Uterus (tissue), 3 donors: ENCODE measurements at regions not wholly inside any gene's neighbourhood (a gene's known extent, or its start where the extent isn't known, plus 50 kb on each side); places are given as distances from the start of the nearest gene placed in this dataset.

Experiments used
- DNase-seq, 2 donors: peaks; one replicate each; pipeline ENCODE4 v3.0.0-alpha.2; 2019 to 2020
- H3K27ac ChIP-seq, 2 donors: fragments of 200-600 bp; sonication (generic); 1 replicate in 1 of 2; 2 replicates in 1 of 2; pipeline ENCODE4 v1.5.1; 2016 to 2018
- H3K27me3 ChIP-seq, 2 donors: fragments of 200-600 bp; sonication (generic); one replicate each; pipeline ENCODE4 v1.5.1; 2018 to 2019; ENCODE audit warnings: control low read depth in 1 of 2
- H3K36me3 ChIP-seq, 2 donors: fragments of 200-600 bp; sonication (generic); one replicate each; pipeline ENCODE4 v1.5.1; 2019; ENCODE audit warnings: control low read depth in 1 of 2
- H3K4me1 ChIP-seq, 2 donors: fragments of 200-600 bp; sonication (generic); one replicate each; pipeline ENCODE4 v1.5.1; 2018 to 2019; ENCODE audit warnings: control low read depth in 1 of 2
- H3K4me3 ChIP-seq, 2 donors: fragments of 200-600 bp; sonication (generic); 1 replicate in 1 of 2; 2 replicates in 1 of 2; pipeline ENCODE4 v1.5.1; 2018 to 2019; ENCODE audit warnings: mild to moderate bottlenecking in 1 of 2
- H3K9me3 ChIP-seq, 2 donors: fragments of 200-600 bp; sonication (generic); one replicate each; pipeline ENCODE4 v1.5.1; 2019; ENCODE audit warnings: control low read depth in 1 of 2
- POLR2A ChIP-seq, 2 donors: fragments of 450-650 bp; IDR thresholded peaks; one replicate each; pipeline ENCODE4 v1.6.1; 2016; ENCODE audit warnings: antibody characterized with exemption in 2 of 2, mild to moderate bottlenecking in 1 of 2, moderate library complexity in 1 of 2
- intact Hi-C: fragments of 100-400 bp; cut with DNase I; formaldehyde crosslinking; loops from one replicate; pipeline ENCODE4 v1.15.1; 2023; ENCODE audit warnings: low total_unique reads
- TF ChIP-seq, protein P1 (sequence below), 4 experiments: fragments of 200-600 bp in 2 of 4; fragments of 450-650 bp in 2 of 4; sonication (generic) in 2 of 4; IDR thresholded peaks; one replicate each; pipeline ENCODE4 v1.5.1; 2016 to 2019; ENCODE audit warnings: antibody characterized with exemption in 4 of 4, mild to moderate bottlenecking in 2 of 4, moderate library complexity in 1 of 4
- donor health status: DM: yes; HTN: yes; CAD: no.

DNA sequence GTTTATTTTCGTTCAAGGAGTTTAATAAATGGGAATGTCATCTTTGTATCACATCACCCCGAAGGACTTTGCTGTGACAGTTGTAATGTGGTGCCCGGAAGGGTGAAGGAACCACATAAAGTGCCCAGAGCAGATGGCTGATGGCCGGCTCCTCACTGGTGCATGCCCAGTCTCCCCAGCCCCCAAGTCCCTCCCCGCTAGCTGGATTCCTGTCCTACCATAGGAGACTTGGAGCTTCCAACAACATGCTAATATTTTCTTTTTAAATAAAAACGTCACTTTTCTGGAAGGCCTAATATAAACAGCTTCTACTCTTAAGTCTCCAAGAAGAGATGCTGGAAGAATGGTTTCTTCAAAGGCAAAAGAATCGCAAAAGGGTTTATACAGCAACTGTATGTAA is 273.9 kb upstream of the LRTM1 start:
- no peak overlapping the region for H3K27ac ChIP-seq
- no peaks in the 10 kb centered on the region for H3K36me3 ChIP-seq
- no peaks in the 10 kb centered on the region for H3K27me3 ChIP-seq
- intact Hi-C loops: no loop called here
- no peak for TF ChIP-seq POLR2A (IDR thresholded peaks at IDR 0.05)
- TF ChIP-seq, protein P1, sequence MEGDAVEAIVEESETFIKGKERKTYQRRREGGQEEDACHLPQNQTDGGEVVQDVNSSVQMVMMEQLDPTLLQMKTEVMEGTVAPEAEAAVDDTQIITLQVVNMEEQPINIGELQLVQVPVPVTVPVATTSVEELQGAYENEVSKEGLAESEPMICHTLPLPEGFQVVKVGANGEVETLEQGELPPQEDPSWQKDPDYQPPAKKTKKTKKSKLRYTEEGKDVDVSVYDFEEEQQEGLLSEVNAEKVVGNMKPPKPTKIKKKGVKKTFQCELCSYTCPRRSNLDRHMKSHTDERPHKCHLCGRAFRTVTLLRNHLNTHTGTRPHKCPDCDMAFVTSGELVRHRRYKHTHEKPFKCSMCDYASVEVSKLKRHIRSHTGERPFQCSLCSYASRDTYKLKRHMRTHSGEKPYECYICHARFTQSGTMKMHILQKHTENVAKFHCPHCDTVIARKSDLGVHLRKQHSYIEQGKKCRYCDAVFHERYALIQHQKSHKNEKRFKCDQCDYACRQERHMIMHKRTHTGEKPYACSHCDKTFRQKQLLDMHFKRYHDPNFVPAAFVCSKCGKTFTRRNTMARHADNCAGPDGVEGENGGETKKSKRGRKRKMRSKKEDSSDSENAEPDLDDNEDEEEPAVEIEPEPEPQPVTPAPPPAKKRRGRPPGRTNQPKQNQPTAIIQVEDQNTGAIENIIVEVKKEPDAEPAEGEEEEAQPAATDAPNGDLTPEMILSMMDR (IDR thresholded peaks at IDR 0.05): no peak
- DNase-seq: no peak
- H3K4me1 ChIP-seq: no peaks in the 10 kb centered on the region
- H3K9me3 ChIP-seq: no peaks in the 10 kb centered on the region
- no peak overlapping the region for H3K4me3 ChIP-seq

DNA sequence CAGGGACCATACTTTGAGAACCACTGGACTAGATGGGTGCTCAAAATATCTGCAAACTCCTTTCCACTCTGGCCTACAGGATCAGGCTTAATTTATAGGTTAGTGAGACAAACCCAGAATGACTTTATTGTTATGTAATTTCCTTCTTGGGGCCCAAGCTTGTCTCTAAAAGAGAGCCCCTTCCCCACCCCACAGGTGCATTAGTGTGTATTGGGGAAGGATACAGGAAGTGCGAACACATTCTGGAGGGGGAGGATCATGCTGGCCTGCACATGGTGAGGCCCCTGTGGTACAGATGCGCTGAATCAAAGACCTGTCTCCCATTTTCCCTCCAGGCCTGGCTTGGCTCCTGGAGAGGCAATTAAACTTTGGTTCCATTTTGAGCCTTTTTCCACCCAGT is 273.0 kb upstream of the LRTM1 start:
- no peaks in the 10 kb centered on the region for H3K9me3 ChIP-seq
- H3K4me1 ChIP-seq: no peaks in the 10 kb centered on the region
- H3K27ac ChIP-seq: no peak overlapping the region
- no peaks in the 10 kb centered on the region for H3K27me3 ChIP-seq
- TF ChIP-seq POLR2A (IDR thresholded peaks at IDR 0.05): no peak
- TF ChIP-seq, protein P1 (IDR thresholded peaks at IDR 0.05): no peak
- H3K36me3 ChIP-seq: no peaks in the 10 kb centered on the region
- intact Hi-C loops: no loop called here
- DNase-seq: no peak
- H3K4me3 ChIP-seq: no peak overlapping the region

DNA sequence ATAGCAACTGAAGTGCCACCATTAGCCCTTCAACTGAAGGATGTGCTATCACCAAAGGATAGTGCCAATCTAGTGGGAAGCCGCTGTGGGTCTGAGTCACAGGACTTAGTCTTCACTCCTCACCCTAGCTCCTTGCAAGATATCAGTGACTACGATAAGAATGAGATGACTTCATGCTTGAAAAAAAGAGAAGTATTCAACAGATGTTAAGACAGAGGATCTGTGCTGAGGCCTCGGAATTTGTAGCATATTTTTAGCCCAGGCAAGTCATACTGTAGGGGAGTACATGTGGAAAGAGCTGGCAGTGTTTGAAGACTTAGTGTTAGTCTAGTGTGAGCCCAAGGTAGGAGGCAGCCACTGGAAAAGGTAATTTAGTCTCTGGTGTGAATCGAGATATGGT is 270.7 kb upstream of the LRTM1 start:
- DNase-seq: peak in 1 of 2 donors; percentile 27
- intact Hi-C loops: no loop called here
- no peaks in the 10 kb centered on the region for H3K27me3 ChIP-seq
- no peak overlapping the region for H3K4me3 ChIP-seq
- H3K9me3 ChIP-seq: no peaks in the 10 kb centered on the region
- no peak overlapping the region for H3K27ac ChIP-seq
- no peaks in the 10 kb centered on the region for H3K36me3 ChIP-seq
- H3K4me1 ChIP-seq: no peaks in the 10 kb centered on the region
- TF ChIP-seq, protein P1 (IDR thresholded peaks at IDR 0.05): no peak
- no peak for TF ChIP-seq POLR2A (IDR thresholded peaks at IDR 0.05)

GRCh38 chr3:55197021-55197420 is 269.2 kb upstream of the LRTM1 start:
- Histone ChIP-seq H3K36me3 (no peaks in the 10 kb centered on the region), H3K4me3 (no peak overlapping the region), H3K9me3 (no peaks in the 10 kb centered on the region), H3K27ac (no peak overlapping the region), H3K4me1 (no peaks in the 10 kb centered on the region), H3K27me3 (no peaks in the 10 kb centered on the region)
- intact Hi-C loops: no loop called here
- DNase-seq: no peak
- TF ChIP-seq POLR2A (IDR thresholded peaks at IDR 0.05): no peak
- TF ChIP-seq, protein P1 (IDR thresholded peaks at IDR 0.05): no peak

GRCh38 chr3:55196495-55196894 is 268.6 kb upstream of the LRTM1 start:
- intact Hi-C loops: no loop called here

More at GRCh38 chr3:55196495-55196894, 268.6 kb upstream of the LRTM1 start:
- no peak for DNase-seq
- no peak for TF ChIP-seq POLR2A (IDR thresholded peaks at IDR 0.05)
- TF ChIP-seq, protein P1 (IDR thresholded peaks at IDR 0.05): no peak
- Histone ChIP-seq H3K9me3 (no peaks in the 10 kb centered on the region), H3K4me1 (no peaks in the 10 kb centered on the region), H3K27ac (no peak overlapping the region), H3K27me3 (no peaks in the 10 kb centered on the region), H3K36me3 (no peaks in the 10 kb centered on the region), H3K4me3 (no peak overlapping the region)
